Activated CD4-positive, CD25-positive, alpha-beta regulatory T cell (primary cell): ENCODE measurements at regions not wholly inside any gene's neighbourhood (a gene's known extent, or its start where the extent isn't known, plus 50 kb on each side); places are given as distances from the start of the nearest gene placed in this dataset.
"Not testable (repeated sequence)": the region's sequence is repeated elsewhere in the genome, so short reads cannot be mapped to it uniquely, and the experiment has no call there.

ENCODE experiments used
- DNase-seq, 4 experiments: peaks; one replicate each; lab custom pipeline; 2025; lab: John Stamatoyannopoulos, UW

- DNase-seq = no peak
Observed at GRCh38 chr6:165793287-165793825, 130.3 kb upstream of the PDE10A start.

- no peak for DNase-seq
Observed at GRCh38 chr6:165791876-165792437, 128.9 kb upstream of the PDE10A start.

DNA sequence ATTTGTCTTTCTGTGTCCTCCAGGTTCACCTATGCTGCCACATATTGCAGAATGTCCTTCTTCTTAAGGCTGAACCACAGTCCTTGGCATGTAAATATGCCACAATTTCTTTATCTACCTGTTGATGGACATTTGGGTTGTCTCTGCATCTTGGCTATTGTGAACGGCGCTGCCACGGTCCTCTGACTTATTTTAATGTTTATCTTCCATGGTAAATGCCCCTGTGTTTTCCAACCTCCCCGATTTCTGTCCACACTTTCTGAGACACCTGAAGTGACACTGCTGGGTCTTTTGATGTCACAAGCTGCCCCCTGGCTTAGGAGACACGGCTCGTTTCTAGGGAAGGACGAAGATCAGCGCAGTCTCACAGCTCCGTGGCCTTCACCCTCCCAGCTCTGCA lies 128.3 kb upstream of the PDE10A start:
- no peak for DNase-seq

- DNase-seq = no peak
Observed at GRCh38 chr6:165782812-165783211, 119.8 kb upstream of the PDE10A start.

GRCh38 chr6:165782134-165782533 lies 119.1 kb upstream of the PDE10A start:
- DNase-seq = no peak

DNA sequence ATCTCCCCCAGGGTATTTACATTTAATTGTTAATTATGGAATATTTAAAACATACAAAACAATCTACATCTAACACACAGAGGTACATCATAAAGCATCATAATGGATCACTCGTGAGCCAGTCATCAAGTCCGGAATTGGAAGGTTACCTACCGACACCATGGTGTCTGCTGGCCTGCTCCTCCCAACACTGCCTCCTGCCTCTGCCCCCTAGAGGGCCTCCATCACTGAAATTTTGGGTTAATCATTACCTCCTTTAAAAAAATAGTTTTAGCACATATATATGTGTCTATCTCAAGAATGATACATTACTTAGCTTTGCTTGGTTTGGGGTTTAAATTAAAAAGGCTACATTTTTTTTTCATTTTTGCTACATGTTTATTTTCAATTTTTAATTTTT lies 114.6 kb upstream of the PDE10A start:
- DNase-seq = no peak

DNA sequence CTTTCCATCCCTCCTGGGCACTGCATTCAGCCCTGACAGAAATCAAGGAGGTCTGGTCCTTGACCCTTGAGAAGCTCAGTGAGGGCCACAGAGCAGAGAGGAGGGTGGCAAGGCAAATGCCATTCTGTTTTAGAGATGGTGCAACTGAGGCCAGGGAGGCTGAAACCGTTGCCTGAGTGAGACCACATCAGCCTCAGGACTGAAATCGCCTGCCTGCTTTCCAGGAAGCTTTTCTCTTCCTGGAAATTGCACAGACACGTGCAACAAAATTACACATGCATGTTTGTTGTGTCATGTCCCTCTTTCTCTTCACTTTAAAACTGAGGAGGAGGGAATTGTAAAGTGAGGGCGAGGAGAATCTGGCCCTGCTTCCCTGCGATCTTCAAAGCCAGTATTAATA lies 113.7 kb upstream of the PDE10A start:
- DNase-seq = no peak

- no peak for DNase-seq
Observed at GRCh38 chr6:165775721-165776120, 112.7 kb upstream of the PDE10A start.

DNA sequence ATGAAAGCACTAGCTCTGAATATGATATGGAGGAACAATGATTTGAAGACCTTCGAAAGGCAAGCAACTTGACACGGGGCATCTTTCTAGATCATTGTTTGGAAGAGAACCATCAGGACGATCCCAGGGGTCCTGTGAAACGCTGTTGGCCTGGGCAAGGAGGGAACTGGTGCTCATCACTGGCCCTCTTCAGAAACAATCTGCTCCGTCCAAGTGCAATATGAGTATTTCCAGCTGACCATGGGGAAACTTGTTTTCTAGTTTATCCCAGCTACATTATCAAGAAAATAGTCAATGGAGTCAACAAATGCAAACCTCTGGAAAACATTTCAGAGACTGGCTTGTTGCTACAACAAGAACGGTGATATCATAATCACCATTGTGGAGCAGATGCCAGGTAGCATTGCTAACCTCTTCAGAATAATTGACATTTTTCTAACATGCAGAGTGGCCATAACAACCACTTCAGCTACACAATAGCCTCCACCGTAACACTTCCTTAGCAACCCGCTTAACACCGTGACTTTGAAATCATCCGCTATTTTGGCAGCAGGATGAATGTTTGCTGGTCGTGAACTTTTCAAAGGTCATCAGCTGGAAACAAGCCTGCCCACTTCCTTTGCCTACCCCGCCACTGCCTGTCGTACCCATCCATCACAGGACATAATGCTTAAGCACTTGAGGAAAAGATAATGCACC lies 112.0 kb upstream of the PDE10A start:
- no peak for DNase-seq

DNA sequence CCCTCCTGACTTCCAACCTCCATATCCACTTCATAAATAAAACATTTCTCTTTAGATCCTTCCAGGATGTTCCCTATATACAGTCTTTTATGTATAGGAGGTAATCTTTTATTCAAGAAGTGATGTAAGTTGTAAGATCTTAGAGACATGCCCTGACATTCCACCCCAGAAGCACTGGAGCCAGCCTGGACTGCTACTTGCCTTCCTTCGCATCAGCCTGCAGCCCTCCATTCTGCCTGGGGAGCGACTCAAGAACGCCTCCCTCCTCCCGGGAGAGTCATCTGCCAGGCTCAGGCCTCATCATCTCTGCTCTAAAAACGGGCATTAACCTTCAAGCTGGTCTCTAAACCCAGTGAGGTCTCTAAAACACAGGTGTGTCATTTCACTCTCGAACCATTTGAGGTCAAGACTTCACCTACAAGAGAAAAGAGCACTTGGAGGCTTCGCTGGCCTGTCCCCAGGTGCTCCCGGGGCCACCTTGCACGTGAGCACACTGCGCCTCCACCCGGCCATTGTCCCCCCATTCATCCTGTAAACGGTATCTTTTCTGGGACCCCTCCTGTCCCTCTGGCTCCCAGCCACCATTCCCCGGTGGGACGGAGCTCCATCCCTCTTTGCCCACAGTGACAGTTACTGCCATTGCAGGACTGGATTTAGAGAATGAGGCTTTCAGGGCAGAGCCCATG lies 107.5 kb upstream of the PDE10A start:
- no peak for DNase-seq

DNA sequence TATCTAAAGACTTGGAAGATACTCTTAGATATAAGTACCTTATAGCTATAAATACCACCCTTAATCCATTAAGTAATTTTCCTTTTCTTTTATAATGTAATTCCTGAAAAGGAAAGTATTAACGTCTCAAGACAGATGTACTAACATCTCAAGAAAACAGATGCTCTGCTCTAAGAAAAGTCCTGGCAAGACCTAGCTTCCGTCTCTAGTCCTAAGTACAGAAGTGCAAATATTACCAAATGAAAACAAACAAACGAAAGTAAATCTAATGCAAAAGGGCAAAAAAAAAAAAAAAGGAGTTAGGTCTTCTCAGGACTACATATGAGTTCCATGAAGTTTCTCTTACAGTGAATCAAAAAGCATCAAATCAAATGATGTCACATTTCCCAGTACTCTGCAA lies 106.8 kb upstream of the PDE10A start:
- DNase-seq = no peak

- no peak for DNase-seq
Observed at GRCh38 chr6:165769401-165769800, 106.4 kb upstream of the PDE10A start.

DNA sequence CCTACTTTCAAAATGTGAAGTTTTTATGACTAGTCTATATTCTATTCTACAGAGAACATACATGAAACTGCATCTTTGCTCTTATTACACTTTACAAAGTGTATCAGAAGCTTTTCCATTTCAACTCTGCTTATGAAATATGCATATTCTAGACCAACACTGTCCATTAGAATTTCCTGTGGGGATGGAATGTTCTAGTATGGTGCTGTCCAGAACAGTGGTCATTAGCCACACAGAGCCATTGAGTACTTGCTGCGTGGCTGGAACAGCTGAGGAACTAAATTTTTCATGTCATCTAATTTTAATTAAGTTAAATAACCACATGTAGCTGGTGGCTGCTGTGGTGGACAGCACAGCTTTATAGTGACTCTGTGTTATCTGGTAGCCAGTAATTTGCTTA lies 105.9 kb upstream of the PDE10A start:
- DNase-seq = no peak

- DNase-seq = no peak
Observed at GRCh38 chr6:165767228-165767627, 104.2 kb upstream of the PDE10A start.

DNA sequence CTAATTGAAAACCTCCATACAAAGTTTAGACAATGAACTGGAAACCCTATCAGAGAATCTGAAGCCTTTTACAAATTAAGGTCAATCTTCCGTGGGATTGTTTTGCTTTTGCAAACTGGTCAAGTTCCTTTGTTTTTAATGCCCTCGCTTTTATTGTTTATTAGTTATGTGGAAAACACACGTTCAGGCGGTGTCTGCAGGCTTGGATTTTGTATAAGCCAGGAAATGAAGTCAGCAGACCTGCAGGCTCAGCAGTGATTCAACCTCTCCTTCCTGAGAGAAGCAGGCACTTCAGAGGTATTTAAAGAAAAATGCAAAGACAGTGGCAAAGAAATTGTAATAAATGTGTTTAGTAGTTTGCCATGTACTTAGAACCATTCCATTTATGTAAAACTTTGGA lies 103.4 kb upstream of the PDE10A start:
- no peak for DNase-seq

DNA sequence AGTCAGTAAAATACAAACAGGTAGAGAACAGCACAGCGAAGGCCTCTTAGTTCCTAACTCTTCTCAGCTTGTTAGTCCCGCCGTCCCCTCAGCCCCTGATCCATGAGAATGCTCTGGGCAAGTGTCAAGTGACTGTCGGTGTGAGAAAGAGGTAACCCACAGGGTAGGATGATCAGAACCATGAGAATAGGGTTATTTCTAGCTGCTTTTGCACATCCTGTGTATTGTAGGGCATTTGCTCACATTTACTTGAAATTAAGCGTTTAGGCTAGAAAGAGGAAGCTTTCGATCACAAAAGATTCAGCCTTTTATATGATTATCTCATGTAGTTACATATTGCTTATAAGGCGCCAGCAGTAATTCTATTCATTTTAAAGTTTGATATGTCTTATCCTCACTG lies 103.0 kb upstream of the PDE10A start:
- DNase-seq = no peak

GRCh38 chr6:165765256-165765655 lies 102.2 kb upstream of the PDE10A start:
- DNase-seq = not testable (repeated sequence)

DNA sequence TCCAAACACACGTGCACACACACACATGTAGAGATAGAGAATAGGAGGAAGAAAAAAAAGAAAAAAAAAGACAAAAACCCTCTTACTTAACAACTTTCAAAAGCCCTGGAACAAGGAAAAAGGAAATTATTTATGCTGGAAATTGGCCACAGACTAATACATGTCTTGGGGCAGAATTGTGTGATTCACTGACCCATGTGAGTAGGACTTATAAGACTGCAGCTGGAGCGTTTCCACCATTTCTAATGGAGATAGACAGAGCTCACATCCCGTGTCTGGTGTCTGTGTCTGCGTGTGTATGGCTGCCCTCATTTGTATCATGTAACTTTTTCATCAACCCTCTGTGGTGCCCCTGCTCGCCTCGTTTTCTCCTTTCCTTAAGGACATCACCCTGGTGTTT lies 99.8 kb upstream of the PDE10A start:
- no peak for DNase-seq

DNA sequence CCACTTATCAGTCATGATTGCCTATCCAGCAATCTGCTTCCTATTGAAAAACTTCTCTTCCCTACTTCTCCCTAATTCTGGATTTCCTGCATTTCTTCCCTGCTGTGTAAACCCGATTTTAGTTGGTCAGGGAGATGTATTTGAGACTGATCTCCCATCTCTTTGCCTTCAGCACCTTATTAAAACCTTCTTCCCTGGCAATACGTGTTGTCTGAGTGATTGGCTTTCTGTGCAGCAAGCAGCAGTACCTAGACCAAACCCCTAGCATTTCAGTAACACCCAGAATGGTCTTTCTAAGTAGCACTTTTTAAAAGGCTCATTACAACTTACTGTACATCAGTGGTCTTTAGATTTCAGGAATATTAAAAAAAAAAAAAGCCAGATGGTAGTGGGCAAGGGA lies 99.1 kb upstream of the PDE10A start:
- DNase-seq = no peak

GRCh38 chr6:165760803-165761185 lies 97.8 kb upstream of the PDE10A start:
- no peak for DNase-seq

GRCh38 chr6:165760126-165760802 lies 97.2 kb upstream of the PDE10A start:
- no peak for DNase-seq

DNA sequence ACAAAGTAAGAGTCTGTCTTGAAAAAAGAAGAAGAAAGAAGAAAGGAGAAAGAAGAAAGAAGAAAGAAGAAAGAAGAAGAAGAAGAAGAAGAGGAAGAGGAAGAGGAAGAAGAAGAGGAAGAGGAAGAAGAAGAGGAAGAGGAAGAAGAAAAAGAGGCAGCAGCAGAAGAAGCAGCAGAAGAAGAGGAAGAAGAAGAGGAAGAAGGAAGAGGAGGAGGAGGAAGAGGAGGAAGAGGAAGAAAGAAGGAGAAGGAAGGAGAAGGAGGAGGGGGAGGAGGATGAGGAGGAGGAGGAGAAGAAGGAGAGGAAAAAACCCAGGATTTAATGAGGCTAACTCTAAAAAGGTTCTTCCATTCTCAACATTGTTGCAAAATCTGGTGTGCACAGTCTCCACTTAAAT lies 95.4 kb upstream of the PDE10A start:
- no peak for DNase-seq

DNA sequence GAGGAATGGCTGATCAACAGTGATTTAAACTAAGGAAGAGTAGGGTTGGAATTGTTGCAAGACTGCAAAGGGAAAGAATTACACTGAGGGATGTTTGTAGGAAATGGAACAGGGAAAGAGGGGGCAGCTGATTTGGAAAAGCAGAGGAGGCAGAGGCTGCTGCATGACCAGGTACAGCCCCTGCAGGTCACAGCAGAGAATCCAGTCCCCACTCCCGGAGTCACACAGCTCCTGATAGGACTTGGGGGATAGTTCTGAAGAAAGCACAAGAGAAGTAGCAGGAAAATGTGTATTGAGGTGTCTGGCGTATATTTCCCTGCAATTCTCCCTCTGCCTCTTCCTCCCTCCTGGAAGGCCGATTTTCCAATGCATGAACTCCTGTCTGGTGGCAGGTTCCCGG lies 92.5 kb upstream of the PDE10A start:
- no peak for DNase-seq
